Myocyte (in vitro differentiated cells): ENCODE measurements at regions not wholly inside any gene's neighbourhood (a gene's known extent, or its start where the extent isn't known, plus 50 kb on each side); places are given as distances from the start of the nearest gene placed in this dataset.
"Not testable (repeated sequence)": the region's sequence is repeated elsewhere in the genome, so short reads cannot be mapped to it uniquely, and the experiment has no call there.

ENCODE experiments used
- DNase-seq: peaks from one replicate; pipeline ENCODE4 v3.0.0-alpha.2; 2012; ENCODE audit warnings: low read depth

GRCh38 chr2:153420394-153420793 is 58.2 kb downstream of the RPRM start:
- no peak for DNase-seq

GRCh38 chr2:153417077-153417476 is 61.5 kb downstream of the RPRM start:
- no peak for DNase-seq

GRCh38 chr2:153416071-153416470 is 62.5 kb downstream of the RPRM start:
- peak; percentile 26 for DNase-seq

GRCh38 chr2:153408710-153409385 is 69.7 kb downstream of the RPRM start:
- DNase-seq = peak; percentile 57

GRCh38 chr2:153405196-153405595 is 73.4 kb downstream of the RPRM start:
- DNase-seq = no peak

- no peak for DNase-seq
Observed at GRCh38 chr2:153404792-153405191, 73.8 kb downstream of the RPRM start.

- DNase-seq = no peak
Observed at GRCh38 chr2:153403940-153404339, 74.6 kb downstream of the RPRM start.

- DNase-seq = not testable (repeated sequence)
Observed at GRCh38 chr2:153403352-153403751, 75.2 kb downstream of the RPRM start.

- no peak for DNase-seq
Observed at GRCh38 chr2:153394686-153395085, 83.9 kb downstream of the RPRM start.

- no peak for DNase-seq
Observed at GRCh38 chr2:153394247-153394646, 84.3 kb downstream of the RPRM start.

GRCh38 chr2:153393518-153393917 is 85.0 kb downstream of the RPRM start:
- no peak for DNase-seq

GRCh38 chr2:153391131-153391530 is 87.4 kb downstream of the RPRM start:
- peak; percentile 71 for DNase-seq

- peak; percentile 72 for DNase-seq
Observed at GRCh38 chr2:153388246-153388645, 90.3 kb downstream of the RPRM start.

GRCh38 chr2:153387203-153387602 is 91.4 kb downstream of the RPRM start:
- peak; percentile 58 for DNase-seq

- peak; percentile 89 for DNase-seq
Observed at GRCh38 chr2:153386481-153386897, 92.1 kb downstream of the RPRM start.

GRCh38 chr2:153373510-153374279 is 104.9 kb downstream of the RPRM start:
- DNase-seq = no peak

GRCh38 chr2:153360239-153360638 is 118.3 kb downstream of the RPRM start:
- DNase-seq = no peak

GRCh38 chr2:153354377-153354776 is 124.2 kb downstream of the RPRM start:
- DNase-seq = no peak

- DNase-seq = no peak
Observed at GRCh38 chr2:153349603-153350002, 129.0 kb downstream of the RPRM start.

- no peak for DNase-seq
Observed at GRCh38 chr2:153347818-153348495, 130.6 kb downstream of the RPRM start.

- DNase-seq = no peak
Observed at GRCh38 chr2:153320879-153321278, 157.7 kb downstream of the RPRM start.

GRCh38 chr2:153311432-153311831 is 167.1 kb downstream of the RPRM start:
- peak; percentile 6 for DNase-seq
